EH (cell line): ENCODE measurements at regions not wholly inside any gene's neighbourhood (a gene's known extent, or its start where the extent isn't known, plus 50 kb on each side); places are given as distances from the start of the nearest gene placed in this dataset.
"Not testable (repeated sequence)": the region's sequence is repeated elsewhere in the genome, so short reads cannot be mapped to it uniquely, and the experiment has no call there.

ENCODE experiments used
- DNase-seq: peaks from one replicate; pipeline ENCODE4 v3.0.0-alpha.2; 2015; ENCODE audit warnings: low read depth

DNA sequence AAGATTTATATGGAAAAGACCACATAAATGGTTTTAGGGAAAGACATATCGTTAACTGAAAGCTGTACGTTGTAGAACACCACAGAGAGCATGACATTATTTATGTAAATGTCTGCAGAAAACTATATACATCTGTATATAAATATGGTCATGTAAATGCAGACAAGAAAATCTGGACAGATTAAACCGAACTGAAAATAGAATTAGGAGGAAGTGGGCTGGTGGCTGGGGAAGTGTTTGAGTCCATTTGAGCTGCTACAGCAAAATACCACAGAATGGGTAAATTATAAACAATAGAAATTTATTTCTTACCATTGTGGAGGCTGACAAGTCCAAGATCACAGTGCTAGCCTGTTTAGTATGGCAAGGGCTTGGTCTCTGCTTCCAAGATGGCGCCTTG is 56.3 kb upstream of the USP6NL start:
- no peak for DNase-seq

DNA sequence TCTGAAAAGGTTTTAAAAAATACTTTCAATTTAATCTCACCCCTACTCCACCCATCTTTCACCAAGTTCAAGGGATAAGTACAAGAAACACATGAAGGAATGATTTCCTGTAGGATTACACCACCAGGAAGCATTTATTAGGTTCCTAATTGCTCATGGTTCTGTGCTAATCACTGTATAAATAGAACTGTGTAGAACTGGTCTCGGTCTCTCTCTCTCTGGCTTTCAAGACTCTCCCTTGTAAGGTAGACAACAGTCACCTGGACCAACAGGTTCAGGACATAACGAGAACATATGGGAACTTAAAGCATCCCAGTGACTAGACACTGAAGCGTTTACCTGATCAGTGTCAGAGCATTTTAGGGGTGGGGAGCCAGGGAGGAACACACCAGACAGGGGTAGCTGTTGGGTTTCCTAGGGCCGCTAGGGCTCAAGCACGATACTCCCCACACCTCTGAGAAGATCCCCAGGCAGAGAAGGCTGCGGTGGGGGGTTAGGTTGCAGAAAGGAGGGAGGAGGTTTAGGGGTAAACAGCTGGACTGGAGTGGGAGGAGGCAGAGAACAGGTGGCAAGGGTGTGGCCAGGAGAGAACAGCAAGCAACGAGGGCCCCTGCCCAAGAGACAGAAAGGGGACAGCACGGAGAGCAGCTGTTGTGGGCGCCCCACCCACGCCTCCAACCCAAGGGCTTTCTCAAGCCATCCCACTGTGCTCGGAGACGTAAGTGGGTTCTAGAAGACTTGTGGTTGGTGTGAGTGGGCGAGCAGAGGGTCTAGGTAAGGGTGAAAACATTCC is 52.5 kb upstream of the USP6NL start:
- no peak for DNase-seq

DNA sequence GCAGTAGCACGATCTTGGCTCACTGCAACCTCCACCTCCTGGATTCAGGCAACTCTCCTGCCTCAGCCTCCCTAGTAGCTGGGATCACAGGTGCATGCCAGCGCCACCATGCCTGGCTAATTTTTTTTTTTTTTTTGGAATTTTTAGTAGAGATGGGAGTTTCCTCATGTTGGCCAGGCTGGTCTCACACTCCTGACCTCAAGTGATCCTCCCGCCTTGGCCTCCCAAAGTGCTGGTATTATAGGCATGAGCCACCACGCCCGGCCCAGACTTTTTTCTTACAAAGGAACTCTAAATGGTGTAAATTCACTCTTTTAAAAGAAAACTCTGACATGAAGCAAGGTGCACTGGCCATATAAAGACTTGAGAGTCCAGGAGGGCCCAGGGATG is 51.7 kb upstream of the USP6NL start:
- not testable (repeated sequence) for DNase-seq

DNA sequence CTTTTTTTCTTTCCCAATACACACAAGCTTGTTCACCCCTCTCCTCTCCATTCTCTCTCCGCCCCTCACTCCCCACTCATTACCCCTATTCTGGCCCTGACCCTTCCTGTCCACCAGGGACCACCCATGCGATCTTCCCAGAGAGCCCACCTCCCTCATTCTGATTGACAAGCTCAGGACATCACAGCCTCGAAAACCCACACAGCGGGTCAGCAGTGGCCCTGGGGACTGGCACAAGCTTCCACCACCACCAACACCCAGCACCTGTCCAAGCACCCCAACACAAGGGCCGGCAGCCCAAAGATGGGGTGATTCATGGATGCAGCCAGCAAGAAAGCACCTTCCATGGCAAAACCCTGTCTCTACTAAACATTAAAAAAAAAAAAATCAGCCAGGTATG is 50.0 kb upstream of the USP6NL start:
- DNase-seq = no peak
